NB4 (cell line): ENCODE measurements at regions not wholly inside any gene's neighbourhood (a gene's known extent, or its start where the extent isn't known, plus 50 kb on each side); places are given as distances from the start of the nearest gene placed in this dataset.

ENCODE experiments used
- DNase-seq: peaks from one replicate; pipeline ENCODE4 v3.0.0; 2010; ENCODE audit warnings: low read depth
- H3K4me3 ChIP-seq: one replicate; pipeline ENCODE4 v1.5.1; 2011; ENCODE audit warnings: mild to moderate bottlenecking, low read depth, low read length, moderate library complexity
- CTCF ChIP-seq: IDR thresholded peaks from one replicate; pipeline ENCODE4 v1.5.1; 2012; ENCODE audit warnings: low read depth, low read length
- MAX ChIP-seq: IDR thresholded peaks from 2 replicates; pipeline ENCODE4 v1.6.1; 2011; ENCODE audit warnings: low read depth, low read length
- MYC ChIP-seq: IDR thresholded peaks from 2 replicates; pipeline ENCODE4 v1.6.1; 2011; ENCODE audit warnings: low read depth, low read length
- POLR2A ChIP-seq: IDR thresholded peaks from 2 replicates; pipeline ENCODE4 v1.6.1; 2011; ENCODE audit warnings: mild to moderate bottlenecking; ENCODE audit not compliant: insufficient read length; ENCODE audit errors: extremely low read depth

DNA sequence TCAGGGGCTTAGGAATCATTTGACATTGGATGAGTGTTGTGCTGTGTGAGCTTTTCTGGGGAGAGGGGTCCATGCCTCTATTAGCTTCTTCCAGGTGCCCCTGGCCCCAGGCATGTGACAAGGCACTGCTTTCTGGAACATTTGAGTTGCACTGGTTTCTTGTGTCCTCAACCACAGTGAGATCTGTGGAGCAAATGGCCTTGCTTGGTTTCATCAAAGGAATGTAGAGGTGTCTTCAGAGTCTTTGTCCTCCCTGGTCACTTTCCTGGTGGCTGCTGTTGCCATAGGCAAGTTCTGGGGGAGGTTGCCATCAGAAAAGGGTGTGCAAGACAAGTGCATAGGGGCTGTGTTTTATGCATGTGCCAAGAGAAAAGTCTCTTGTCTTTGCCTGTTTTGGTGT is 157.5 kb downstream of the MACROH2A1 start:
- H3K4me3 ChIP-seq: no peak overlapping the region
- DNase-seq: no peak
- TF ChIP-seq MAX (no peak), MYC (no peak), POLR2A (no peak), CTCF (no peak)

DNA sequence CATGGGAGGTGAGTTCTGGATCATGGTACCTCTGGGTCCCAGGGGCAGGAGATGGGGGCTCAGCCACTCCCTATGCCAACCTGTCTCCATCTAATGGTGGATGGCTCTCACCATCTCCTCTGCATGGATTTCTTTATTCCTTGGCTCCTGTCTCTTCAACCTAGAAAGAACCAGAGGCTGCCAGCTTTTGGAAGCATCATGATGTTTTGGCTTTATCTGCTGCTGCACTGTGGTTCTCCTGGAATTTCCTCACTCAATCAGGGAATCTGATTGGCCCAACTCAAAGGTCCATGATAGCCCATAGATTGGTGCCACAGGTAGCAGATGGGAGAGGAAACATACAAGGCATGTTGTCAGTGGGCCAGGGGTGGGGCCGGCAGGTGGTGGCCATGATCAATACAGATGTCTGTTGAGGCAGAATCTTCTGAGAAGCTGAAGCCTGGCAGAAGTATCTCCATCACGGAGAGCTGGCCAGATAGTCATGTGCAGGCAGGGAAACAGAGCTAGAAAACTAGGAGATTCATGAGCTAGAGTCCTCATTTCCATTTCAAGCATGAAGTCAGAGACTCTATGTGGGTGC is 158.2 kb downstream of the MACROH2A1 start:
- no peak overlapping the region for H3K4me3 ChIP-seq
- DNase-seq: no peak
- no peak for TF ChIP-seq MYC
- no peak for TF ChIP-seq POLR2A
- TF ChIP-seq CTCF: no peak
- TF ChIP-seq MAX: no peak

GRCh38 chr5:135240283-135240633 is 158.8 kb downstream of the MACROH2A1 start:
- DNase-seq: no peak
- no peak for TF ChIP-seq POLR2A
- TF ChIP-seq MAX: no peak
- no peak for TF ChIP-seq CTCF
- TF ChIP-seq MYC: no peak

DNA sequence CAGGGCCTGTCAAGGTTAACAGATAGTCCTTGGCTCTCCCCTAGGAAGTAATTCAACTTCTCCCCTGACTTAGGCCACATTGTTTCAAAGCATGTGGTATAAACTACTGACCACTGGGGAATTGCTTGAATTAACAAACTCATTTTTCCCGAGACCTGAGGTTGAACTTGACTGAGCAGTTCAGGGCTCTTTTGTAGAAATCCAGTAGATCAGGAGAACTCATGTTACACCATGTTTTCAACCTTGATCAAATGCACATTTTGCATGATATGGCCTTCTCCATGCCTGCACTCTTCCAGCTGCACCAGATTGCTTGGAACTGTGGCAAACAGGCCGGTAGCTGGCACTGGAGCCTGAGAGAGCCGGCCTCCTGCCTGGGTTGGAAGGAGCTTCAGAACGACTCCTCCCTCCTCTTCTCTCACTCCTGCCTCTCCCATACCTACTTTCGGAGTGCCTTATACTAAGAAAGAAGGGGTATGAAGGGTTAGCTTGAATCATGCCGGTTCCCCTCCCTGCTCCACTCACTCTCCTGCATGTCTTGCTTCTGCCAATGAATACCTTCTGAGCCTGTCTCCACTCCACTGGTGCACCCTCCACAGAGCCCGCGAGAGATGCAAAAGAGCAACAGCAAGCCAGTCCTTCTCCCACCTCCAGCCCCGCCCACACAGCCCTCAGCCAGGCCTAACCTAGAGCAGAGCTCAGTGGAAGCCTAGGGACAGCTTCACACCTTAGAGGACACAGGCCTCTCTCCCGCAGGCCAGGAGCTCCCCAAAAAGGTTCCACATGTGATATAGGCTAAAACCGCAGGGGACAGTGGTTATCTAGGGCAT is 159.4 kb downstream of the MACROH2A1 start:
- no peak for TF ChIP-seq MYC
- TF ChIP-seq POLR2A: no peak
- no peak for TF ChIP-seq CTCF
- TF ChIP-seq MAX: no peak

More at GRCh38 chr5:135240283-135240633, 158.8 kb downstream of the MACROH2A1 start:
- H3K4me3 ChIP-seq: no peak overlapping the region

GRCh38 chr5:135238622-135239452 is 160.2 kb downstream of the MACROH2A1 start:
- DNase-seq: no peak
- H3K4me3 ChIP-seq: no peak overlapping the region
- TF ChIP-seq MYC (no peak), CTCF (no peak), MAX (no peak)

More for the DNA sequence above, 159.4 kb downstream of the MACROH2A1 start:
- H3K4me3 ChIP-seq: no peak overlapping the region
- no peak for DNase-seq
